ENCODE measurements at regions not wholly inside any gene's neighbourhood (a gene's known extent, or its start where the extent isn't known, plus 50 kb on each side); places are given as distances from the start of the nearest gene placed in this dataset.

DNA sequence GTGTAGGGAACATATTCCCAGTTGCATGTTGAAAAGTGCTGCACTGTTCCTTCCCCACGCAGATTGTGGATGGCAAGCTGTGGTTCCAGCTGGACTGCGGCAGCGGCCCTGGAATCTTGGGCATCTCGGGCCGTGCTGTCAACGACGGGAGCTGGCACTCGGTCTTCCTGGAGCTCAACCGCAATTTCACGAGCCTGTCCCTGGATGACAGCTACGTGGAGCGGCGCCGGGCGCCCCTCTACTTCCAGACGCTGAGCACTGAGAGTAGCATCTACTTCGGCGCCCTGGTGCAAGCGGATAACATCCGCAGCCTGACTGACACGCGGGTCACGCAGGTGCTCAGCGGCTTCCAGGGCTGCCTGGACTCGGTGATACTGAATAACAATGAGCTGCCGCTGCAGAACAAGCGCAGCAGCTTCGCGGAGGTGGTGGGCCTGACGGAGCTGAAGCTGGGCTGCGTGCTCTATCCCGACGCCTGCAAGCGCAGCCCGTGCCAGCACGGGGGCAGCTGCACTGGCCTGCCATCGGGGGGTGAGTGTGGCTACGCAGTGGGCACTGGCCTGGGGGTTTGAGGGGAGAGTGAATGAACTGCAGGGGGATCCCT, 102.7 kb upstream of the MTNR1B start:
- H3K27me3 Mint-ChIP-seq, result no peaks in the 10 kb centered on the region
- CTCF ChIA-PET, result no interaction called here
- TF ChIP-seq, protein P1, sequence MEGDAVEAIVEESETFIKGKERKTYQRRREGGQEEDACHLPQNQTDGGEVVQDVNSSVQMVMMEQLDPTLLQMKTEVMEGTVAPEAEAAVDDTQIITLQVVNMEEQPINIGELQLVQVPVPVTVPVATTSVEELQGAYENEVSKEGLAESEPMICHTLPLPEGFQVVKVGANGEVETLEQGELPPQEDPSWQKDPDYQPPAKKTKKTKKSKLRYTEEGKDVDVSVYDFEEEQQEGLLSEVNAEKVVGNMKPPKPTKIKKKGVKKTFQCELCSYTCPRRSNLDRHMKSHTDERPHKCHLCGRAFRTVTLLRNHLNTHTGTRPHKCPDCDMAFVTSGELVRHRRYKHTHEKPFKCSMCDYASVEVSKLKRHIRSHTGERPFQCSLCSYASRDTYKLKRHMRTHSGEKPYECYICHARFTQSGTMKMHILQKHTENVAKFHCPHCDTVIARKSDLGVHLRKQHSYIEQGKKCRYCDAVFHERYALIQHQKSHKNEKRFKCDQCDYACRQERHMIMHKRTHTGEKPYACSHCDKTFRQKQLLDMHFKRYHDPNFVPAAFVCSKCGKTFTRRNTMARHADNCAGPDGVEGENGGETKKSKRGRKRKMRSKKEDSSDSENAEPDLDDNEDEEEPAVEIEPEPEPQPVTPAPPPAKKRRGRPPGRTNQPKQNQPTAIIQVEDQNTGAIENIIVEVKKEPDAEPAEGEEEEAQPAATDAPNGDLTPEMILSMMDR (IDR thresholded peaks at IDR 0.05), result no peak
- DNase-seq, result no peak
- ATAC-seq (ENCODE audit: low read depth), result no peak
- POLR2A ChIA-PET, result no interaction called here
- no peaks in the 10 kb centered on the region for H3K4me1 Mint-ChIP-seq
- H3K27ac Mint-ChIP-seq, result no peak overlapping the region
- intact Hi-C loops (cut with micrococcal nuclease), result no loop called here
- H3K36me3 Mint-ChIP-seq (ENCODE audit: low read depth), result no peaks in the 10 kb centered on the region
- no peaks in the 10 kb centered on the region for H3K9me3 Mint-ChIP-seq
- no peak overlapping the region for H3K4me3 Mint-ChIP-seq

DNA sequence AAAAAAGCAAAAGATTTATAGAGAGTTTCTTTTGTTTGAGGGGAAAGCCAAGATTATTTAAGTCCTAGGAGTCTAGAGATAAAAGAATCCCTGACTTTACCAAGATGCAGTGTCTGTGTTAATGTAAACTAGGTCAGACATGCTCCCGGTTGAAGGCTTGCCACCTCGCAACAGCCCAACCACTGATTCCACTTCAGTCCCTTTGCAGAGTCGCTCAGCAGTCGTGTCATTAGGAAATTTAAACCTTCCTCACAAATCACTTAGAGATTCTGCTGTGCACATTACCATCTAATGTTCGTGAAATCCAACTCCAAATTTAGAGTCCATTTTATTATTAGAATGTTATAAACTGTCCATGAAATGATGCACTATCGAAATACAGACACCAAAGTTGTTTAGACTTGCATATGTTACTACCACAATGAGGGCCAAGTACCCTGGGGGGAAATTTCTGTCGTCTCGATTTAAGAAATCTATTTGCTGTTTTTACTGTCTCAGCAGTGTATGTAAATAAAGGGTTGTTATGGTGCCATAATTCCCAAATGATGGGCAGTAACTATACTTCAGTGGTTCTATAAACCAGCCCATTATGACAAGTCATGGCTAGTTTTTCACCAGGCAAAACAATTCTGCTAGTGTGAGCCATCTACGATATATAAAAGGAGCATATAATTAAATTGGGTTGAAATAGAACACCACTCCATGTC, 101.4 kb upstream of the MTNR1B start:
- TF ChIP-seq, protein P1 (IDR thresholded peaks at IDR 0.05), result no peak
- ChIA-PET POLR2A (no interaction called here), CTCF (no interaction called here)
- H3K9me3 Mint-ChIP-seq, result no peaks in the 10 kb centered on the region
- intact Hi-C loops (cut with micrococcal nuclease), result no loop called here
- no peak for ATAC-seq (ENCODE audit: low read depth)
- H3K4me3 Mint-ChIP-seq, result no peak overlapping the region
- H3K27ac Mint-ChIP-seq, result no peak overlapping the region
- no peaks in the 10 kb centered on the region for H3K36me3 Mint-ChIP-seq (ENCODE audit: low read depth)
- H3K27me3 Mint-ChIP-seq, result no peaks in the 10 kb centered on the region
- no peak for DNase-seq
- no peaks in the 10 kb centered on the region for H3K4me1 Mint-ChIP-seq

DNA sequence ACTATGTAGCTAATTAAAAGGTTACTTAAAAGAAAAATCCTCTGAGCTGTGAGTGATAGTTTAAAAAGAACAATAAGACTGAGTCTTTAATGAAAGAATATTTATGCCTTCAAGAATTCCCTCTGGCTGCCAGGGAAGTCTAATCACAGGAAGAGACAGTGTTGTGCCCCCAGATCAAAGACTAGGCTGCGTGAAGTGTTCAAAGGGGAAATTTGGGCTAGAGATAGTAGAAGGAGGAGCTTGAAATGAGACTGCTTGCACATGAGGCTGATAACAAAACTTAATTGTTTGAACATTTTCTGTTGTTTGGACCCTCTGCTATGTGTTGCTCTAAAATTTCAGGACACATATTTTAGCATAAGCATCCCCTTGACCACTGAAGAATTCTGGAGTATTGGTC, 99.7 kb upstream of the MTNR1B start:
- Mint-ChIP-seq H3K27ac (no peak overlapping the region), H3K4me1 (no peaks in the 10 kb centered on the region), H3K36me3 (ENCODE audit: low read depth) (no peaks in the 10 kb centered on the region), H3K27me3 (no peaks in the 10 kb centered on the region), H3K9me3 (no peaks in the 10 kb centered on the region), H3K4me3 (no peak overlapping the region)
- intact Hi-C loops (cut with micrococcal nuclease), result no loop called here
- ATAC-seq (ENCODE audit: low read depth), result no peak
- CTCF ChIA-PET, result no interaction called here
- TF ChIP-seq, protein P1 (IDR thresholded peaks at IDR 0.05), result no peak
- no peak for DNase-seq
- POLR2A ChIA-PET, result no interaction called here

DNA sequence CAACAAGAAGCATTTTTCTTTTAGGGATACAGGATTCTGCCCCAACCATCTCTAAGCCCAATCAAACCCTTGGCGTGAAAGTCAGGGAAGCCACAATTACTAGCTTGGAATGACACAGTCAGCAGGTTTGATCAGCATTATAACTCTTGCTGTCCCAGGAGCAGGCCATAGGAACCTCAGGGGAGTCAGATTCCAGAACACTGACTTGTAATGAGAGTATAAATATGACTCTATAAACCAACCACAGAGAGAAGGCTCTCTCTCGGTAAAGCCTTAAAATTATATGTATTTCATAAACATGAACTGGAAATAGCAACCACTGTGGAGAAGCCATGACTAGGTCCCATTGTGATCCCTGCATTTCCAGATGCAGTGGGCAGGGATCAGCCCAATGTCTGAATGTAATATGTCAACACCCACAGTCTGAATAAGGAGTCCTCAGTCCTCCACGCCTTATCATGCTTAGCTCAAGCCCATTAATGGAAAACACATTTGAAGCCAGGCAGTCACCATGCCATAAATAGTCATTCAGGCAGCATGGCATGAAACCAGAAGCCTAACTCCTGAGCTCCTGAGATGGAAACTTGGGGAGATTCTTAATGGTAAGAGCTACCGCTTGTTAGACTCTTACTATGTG, 99.1 kb upstream of the MTNR1B start:
- no peak for ATAC-seq (ENCODE audit: low read depth)
- ChIA-PET POLR2A (no interaction called here), CTCF (no interaction called here)
- Mint-ChIP-seq H3K9me3 (no peaks in the 10 kb centered on the region), H3K36me3 (ENCODE audit: low read depth) (no peaks in the 10 kb centered on the region), H3K27me3 (no peaks in the 10 kb centered on the region), H3K4me3 (no peak overlapping the region), H3K27ac (no peak overlapping the region), H3K4me1 (no peaks in the 10 kb centered on the region)
- DNase-seq, result no peak
- intact Hi-C loops (cut with micrococcal nuclease), result no loop called here
- TF ChIP-seq, protein P1 (IDR thresholded peaks at IDR 0.05), result no peak

DNA sequence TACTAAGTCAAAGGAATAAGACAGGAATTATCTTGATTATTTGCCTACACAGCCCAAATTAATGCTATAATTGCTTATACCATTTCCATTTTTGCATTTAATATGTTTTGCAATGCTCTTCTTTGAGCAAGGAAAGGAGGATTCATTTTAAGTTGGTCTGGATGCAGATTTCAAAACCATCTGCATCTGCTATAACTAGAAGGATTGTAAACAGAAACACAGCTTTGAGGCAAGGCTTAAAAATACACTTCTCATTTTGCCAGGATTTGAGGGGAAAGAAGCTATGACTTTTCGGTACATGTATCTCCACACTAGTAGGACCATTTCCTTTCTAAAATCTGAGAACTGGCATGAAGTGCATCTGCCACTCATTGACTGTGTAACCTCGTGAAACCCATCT, 95.9 kb upstream of the MTNR1B start:
- Mint-ChIP-seq H3K4me1 (no peaks in the 10 kb centered on the region), H3K9me3 (no peaks in the 10 kb centered on the region), H3K27me3 (no peaks in the 10 kb centered on the region), H3K36me3 (ENCODE audit: low read depth) (no peaks in the 10 kb centered on the region), H3K27ac (no peak overlapping the region), H3K4me3 (no peak overlapping the region)
- intact Hi-C loops (cut with micrococcal nuclease), result no loop called here
- DNase-seq (no peak), ATAC-seq (ENCODE audit: low read depth) (no peak)
- POLR2A ChIA-PET, result no interaction called here
- TF ChIP-seq, protein P1 (IDR thresholded peaks at IDR 0.05), result no peak
- CTCF ChIA-PET, result no interaction called here

Measured in activated B cell treated with CpG ODN at 0.5 μM for 24 hours (primary cell).